H1 (cell line): ENCODE measurements at regions not wholly inside any gene's neighbourhood (a gene's known extent, or its start where the extent isn't known, plus 50 kb on each side); places are given as distances from the start of the nearest gene placed in this dataset.
"Not testable (repeated sequence)": the region's sequence is repeated elsewhere in the genome, so short reads cannot be mapped to it uniquely, and the experiment has no call there.

ENCODE experiments used
- CTCF ChIA-PET: fragments of 300-600 bp; sonication (Branson Sonifier 250); formaldehyde crosslinking; loops from one replicate; lab custom pipeline; 2021; ENCODE audit not compliant: partially characterized antibody; lab: Charles Lee
- POLR2A ChIA-PET: fragments of 300-600 bp; sonication (Branson Sonifier 250); formaldehyde crosslinking; loops from one replicate; lab custom pipeline; 2021; ENCODE audit warnings: inconsistent platforms; ENCODE audit not compliant: partially characterized antibody; lab: Charles Lee
- DNase-seq, 2 experiments: peaks; one replicate each; pipeline versions ENCODE4 v3.0.0 to v3.0.0-alpha.2; 2010 to 2022; ENCODE audit warnings: low spot score in 2 of 2, low read depth in 1 of 2, mixed read lengths in 1 of 2
- FAIRE-seq: peaks from 2 replicates; lab custom pipeline; 2011; peaks lifted over from hg19 to GRCh38; lab: Jason Lieb, UNC
- H2AFZ ChIP-seq: 2 replicates; pipeline ENCODE4 v1.8.1; 2012; ENCODE audit warnings: low read length, inconsistent platforms
- H2AK5ac ChIP-seq: 2 replicates; pipeline ENCODE4 v1.6.1; 2013; ENCODE audit warnings: low read depth, low read length
- H2BK120ac ChIP-seq: replicated peaks from 2 replicates; pipeline ENCODE3; 2013; ENCODE audit warnings: low read depth, low read length, inconsistent platforms
- H2BK12ac ChIP-seq: 2 replicates; pipeline ENCODE4 v1.6.1; 2013; ENCODE audit warnings: low read depth, low read length
- H2BK15ac ChIP-seq: 2 replicates; pipeline ENCODE4 v1.6.1; 2013; ENCODE audit warnings: low read length
- H2BK20ac ChIP-seq: 2 replicates; pipeline ENCODE4 v1.6.1; 2013; ENCODE audit warnings: low read length
- H2BK5ac ChIP-seq: 2 replicates; pipeline ENCODE4 v1.6.1; 2013; ENCODE audit warnings: low read depth, low read length
- H3K14ac ChIP-seq: 2 replicates; pipeline ENCODE4 v1.6.1; 2013; ENCODE audit warnings: inconsistent platforms; ENCODE audit not compliant: insufficient read length
- H3K18ac ChIP-seq: 2 replicates; pipeline ENCODE4 v1.6.1; 2013; ENCODE audit warnings: low read length; ENCODE audit errors: extremely low read depth
- H3K23ac ChIP-seq: 2 replicates; pipeline ENCODE4 v1.6.1; 2013; ENCODE audit warnings: inconsistent platforms; ENCODE audit not compliant: insufficient read length
- H3K23me2 ChIP-seq: 2 replicates; pipeline ENCODE4 v1.6.1; 2013; ENCODE audit warnings: low read depth, low read length
- H3K27ac ChIP-seq: 2 replicates; pipeline ENCODE4 v1.6.1; 2011; ENCODE audit warnings: low read depth, low read length, inconsistent platforms
- H3K27me3 ChIP-seq, 4 experiments: replicated peaks in 1 of 4; 1 replicate in 1 of 4; 2 replicates in 3 of 4; pipeline versions ENCODE4 v1.6.1 to v1.8.1; 2011 to 2013; ENCODE audit warnings: low read length in 3 of 4, mild to moderate bottlenecking in 3 of 4, inconsistent platforms in 2 of 4, mixed read lengths in 2 of 4, moderate library complexity in 1 of 4; ENCODE audit not compliant: control insufficient read depth in 3 of 4, insufficient read depth in 3 of 4; ENCODE audit errors: extremely low read depth in 1 of 4
- H3K36me3 ChIP-seq, 4 experiments: 2 replicates each; pipeline versions ENCODE4 v1.6.1 to v1.8.1; 2011 to 2013; ENCODE audit warnings: mild to moderate bottlenecking in 4 of 4, low read length in 3 of 4, moderate library complexity in 2 of 4, control low read depth in 1 of 4, inconsistent platforms in 1 of 4; ENCODE audit not compliant: insufficient read depth in 4 of 4, control insufficient read depth in 2 of 4
- H3K4ac ChIP-seq: replicated peaks from 2 replicates; pipeline ENCODE3; 2013; ENCODE audit warnings: low read length, low read depth, mixed read lengths, inconsistent platforms; ENCODE audit not compliant: insufficient read length
- H3K4me1 ChIP-seq, 4 experiments: replicated peaks in 1 of 4; 1 replicate in 1 of 4; 2 replicates in 3 of 4; pipeline versions ENCODE4 v1.6.1 to v1.8.1; 2011 to 2013; ENCODE audit warnings: low read length in 3 of 4, inconsistent platforms in 2 of 4, mixed read lengths in 1 of 4; ENCODE audit not compliant: insufficient read depth in 4 of 4, control insufficient read depth in 3 of 4
- H3K4me2 ChIP-seq, 2 experiments: 2 replicates each; pipeline versions ENCODE4 v1.6.1 to v1.8.1; 2011 to 2013; ENCODE audit warnings: low read depth in 2 of 2, low read length in 2 of 2, control low read depth in 1 of 2, inconsistent platforms in 1 of 2, mild to moderate bottlenecking in 1 of 2; ENCODE audit not compliant: insufficient read depth in 1 of 2
- H3K4me3 ChIP-seq, 4 experiments: fragments of 200-600, 300-600 bp in 1 of 4; sonication (generic), shearing (Covaris generic), sonication (Bioruptor Twin) in 1 of 4; 2 replicates each; pipeline versions ENCODE4 v1.5.1 to v1.8.1; 2011 to 2016; ENCODE audit warnings: low read length in 4 of 4, low read depth in 3 of 4, control low read depth in 2 of 4, inconsistent platforms in 2 of 4, mild to moderate bottlenecking in 2 of 4, mixed read lengths in 1 of 4, moderate library complexity in 1 of 4; ENCODE audit not compliant: insufficient read depth in 2 of 4; ENCODE audit errors: extremely low read depth in 1 of 4
- H3K56ac ChIP-seq: replicated peaks from 2 replicates; pipeline ENCODE3; 2013; ENCODE audit warnings: low read depth, mild to moderate bottlenecking, mixed read lengths, low read length, inconsistent platforms; ENCODE audit not compliant: insufficient read length
- H3K79me1 ChIP-seq: 2 replicates; pipeline ENCODE4 v1.6.1; 2013; ENCODE audit warnings: low read depth, low read length, control low read depth
- H3K79me2 ChIP-seq, 2 experiments: 2 replicates each; pipeline versions ENCODE4 v1.6.1 to v1.8.1; 2012 to 2013; ENCODE audit warnings: low read length in 2 of 2, mild to moderate bottlenecking in 2 of 2, inconsistent platforms in 1 of 2; ENCODE audit not compliant: insufficient read depth in 2 of 2, control insufficient read depth in 1 of 2
- H3K9ac ChIP-seq, 4 experiments: replicated peaks in 1 of 4; 1 replicate in 1 of 4; 2 replicates in 3 of 4; pipeline versions ENCODE4 v1.6.1 to v1.8.1; 2011 to 2013; ENCODE audit warnings: low read depth in 3 of 4, low read length in 3 of 4, control low read depth in 2 of 4, mild to moderate bottlenecking in 2 of 4, moderate library complexity in 2 of 4, inconsistent platforms in 1 of 4; ENCODE audit errors: extremely low read depth in 1 of 4
- H3K9me3 ChIP-seq, 2 experiments: 2 replicates each; pipeline versions ENCODE4 v1.6.1 to v1.8.1; 2012 to 2013; ENCODE audit warnings: mild to moderate bottlenecking in 2 of 2, moderate library complexity in 2 of 2, control low read depth in 1 of 2, inconsistent platforms in 1 of 2, low read depth in 1 of 2, low read length in 1 of 2, mixed read lengths in 1 of 2; ENCODE audit not compliant: insufficient read depth in 2 of 2
- H4K20me1 ChIP-seq, 2 experiments: replicated peaks in 1 of 2; 2 replicates each; pipeline versions ENCODE3 to v1.8.1; 2011 to 2013; ENCODE audit warnings: inconsistent platforms in 2 of 2, low read length in 2 of 2, mild to moderate bottlenecking in 1 of 2; ENCODE audit not compliant: insufficient read depth in 2 of 2, control insufficient read depth in 1 of 2
- H4K5ac ChIP-seq: 2 replicates; pipeline ENCODE4 v1.6.1; 2013; ENCODE audit warnings: low read length, low read depth, mixed read lengths, inconsistent platforms; ENCODE audit not compliant: insufficient read length
- H4K8ac ChIP-seq: 2 replicates; pipeline ENCODE4 v1.8.0; 2013; ENCODE audit warnings: mild to moderate bottlenecking, moderate library complexity, low read length, inconsistent platforms; ENCODE audit not compliant: insufficient read depth; ENCODE audit errors: extremely low read depth
- H4K91ac ChIP-seq: replicated peaks from 2 replicates; pipeline ENCODE3; 2013; ENCODE audit warnings: low read length, mixed read lengths, inconsistent platforms; ENCODE audit not compliant: insufficient read length
- EGR1 ChIP-seq: IDR thresholded peaks from 2 replicates; pipeline ENCODE4 v1.6.1; 2011; ENCODE audit warnings: low read depth, low read length, borderline replicate concordance
- SRF ChIP-seq: IDR thresholded peaks from 2 replicates; pipeline ENCODE4 v1.6.1; 2011; ENCODE audit warnings: mild to moderate bottlenecking, low read depth, low read length, moderate library complexity
- WGBS, 2 experiments: shearing (Covaris generic) in 1 of 2; methylation state at CpG; one replicate each; pipeline versions ENCODE4 v1.1.6 to v1.1.7; 2013 to 2015; ENCODE audit warnings: low lambda C conversion rate in 2 of 2, mixed read lengths in 2 of 2, inconsistent platforms in 1 of 2, low coverage in 1 of 2, missing lambda C conversion rate in 1 of 2; ENCODE audit not compliant: insufficient replicate concordance in 2 of 2, insufficient coverage in 1 of 2, insufficient read length in 1 of 2; ENCODE audit errors: extremely low coverage in 1 of 2, missing lambda C conversion rate in 1 of 2; 5-methylcytosine and 5-hydroxymethylcytosine counted together

GRCh38 chr4:69383281-69383680, 103.0 kb downstream of the UGT2B28 start (continued):
- TF ChIP-seq SRF (no peak), EGR1 (no peak)
- TF ChIP-seq, all 59 proteins: peak for 0

GRCh38 chr4:69389111-69389510, 106.6 kb downstream of the UGT2B4 start:
- POLR2A ChIA-PET, H4K20me1 ChIP-seq, H3K27ac ChIP-seq, H2BK120ac ChIP-seq, DNase-seq, H3K9me3 ChIP-seq, H2AFZ ChIP-seq, H2AK5ac ChIP-seq, H3K9ac ChIP-seq, H3K4me3 ChIP-seq, H3K4ac ChIP-seq, H2BK12ac ChIP-seq, H3K79me2 ChIP-seq, H3K23ac ChIP-seq, H4K5ac ChIP-seq, H3K56ac ChIP-seq, H3K36me3 ChIP-seq, FAIRE-seq, H3K14ac ChIP-seq, H3K18ac ChIP-seq, CTCF ChIA-PET, H4K91ac ChIP-seq, H3K4me1 ChIP-seq, H3K79me1 ChIP-seq, H3K23me2 ChIP-seq, H3K27me3 ChIP-seq, H4K8ac ChIP-seq, H2BK15ac ChIP-seq, H2BK20ac ChIP-seq, H2BK5ac ChIP-seq, H3K4me2 ChIP-seq: not testable (repeated sequence)
- 85% methylated on average over 4 of the region's 4 CpGs; no CpG with 5 or more reads in 1 of the 2 experiments for WGBS, 2 experiments
